Renal pelvis (tissue), 1 donor: ENCODE measurements at regions not wholly inside any gene's neighbourhood (a gene's known extent, or its start where the extent isn't known, plus 50 kb on each side); places are given as distances from the start of the nearest gene placed in this dataset.

Experiments
- DNase-seq: peaks from one replicate; pipeline ENCODE4 v3.0.0-alpha.2; 2013

- no peak for DNase-seq
Measured at GRCh38 chr1:94325377-94326302, 88.3 kb upstream of the ARHGAP29 start.

GRCh38 chr1:94324178-94324544, 86.8 kb upstream of the ARHGAP29 start:
- no peak for DNase-seq

GRCh38 chr1:94323311-94324177, 86.2 kb upstream of the ARHGAP29 start:
- DNase-seq: no peak

GRCh38 chr1:94322696-94323095, 85.3 kb upstream of the ARHGAP29 start:
- no peak for DNase-seq

- no peak for DNase-seq
Measured at GRCh38 chr1:94321662-94322061, 84.3 kb upstream of the ARHGAP29 start.

- no peak for DNase-seq
Measured at GRCh38 chr1:94319319-94320102, 82.1 kb upstream of the ARHGAP29 start.

DNA sequence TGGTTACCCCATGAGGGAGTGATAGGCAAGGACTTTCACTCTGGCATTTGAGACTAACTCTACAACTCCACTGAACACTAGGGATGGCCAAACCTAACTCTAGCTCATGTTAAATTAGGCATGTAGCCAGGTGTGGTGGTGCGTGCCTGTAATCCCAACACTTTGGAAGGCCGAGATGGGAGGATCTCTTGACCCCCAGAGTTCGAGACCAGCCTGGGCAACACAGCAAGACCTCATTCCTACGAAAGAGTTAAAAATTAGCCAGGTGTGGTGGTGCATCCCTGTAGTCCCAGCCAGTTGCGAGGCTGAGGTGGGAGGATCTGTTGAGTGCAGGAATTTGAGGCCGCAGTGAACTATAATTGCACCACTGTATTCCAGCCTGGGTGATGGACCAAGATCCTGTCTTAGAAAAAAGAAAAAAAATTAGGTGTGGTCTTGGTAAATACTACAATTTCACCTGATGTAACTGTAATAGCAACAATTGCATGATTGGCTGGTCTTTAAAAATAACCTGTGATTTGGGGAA, 81.2 kb upstream of the ARHGAP29 start:
- DNase-seq: no peak

GRCh38 chr1:94317790-94318188, 80.4 kb upstream of the ARHGAP29 start:
- no peak for DNase-seq

- DNase-seq: no peak
Measured at GRCh38 chr1:94316836-94317789, 79.7 kb upstream of the ARHGAP29 start.

DNA sequence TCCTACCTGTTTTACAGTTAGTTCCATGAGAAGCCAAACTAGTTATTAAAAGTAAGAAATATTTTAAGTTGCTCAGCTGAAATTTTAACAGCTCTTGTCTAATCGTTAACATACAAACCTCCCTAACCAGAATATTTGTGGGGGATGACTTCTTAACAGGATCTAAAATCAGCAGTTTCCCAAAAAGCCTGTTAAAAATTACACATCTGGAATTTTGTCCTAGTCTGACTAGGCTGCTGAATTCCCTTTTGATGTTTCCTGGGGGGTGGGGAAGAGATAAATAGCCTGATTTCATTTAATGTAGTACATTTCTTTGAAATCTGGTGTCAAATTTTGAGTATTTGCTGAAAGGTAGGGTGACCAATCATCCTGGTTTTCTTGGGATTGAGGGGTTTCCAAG, 78.8 kb upstream of the ARHGAP29 start:
- DNase-seq: no peak

- DNase-seq: no peak
Measured at GRCh38 chr1:94315552-94316116, 78.2 kb upstream of the ARHGAP29 start.

GRCh38 chr1:94314222-94314858, 77.0 kb upstream of the ARHGAP29 start:
- DNase-seq: no peak

GRCh38 chr1:94310570-94311270, 73.3 kb upstream of the ARHGAP29 start:
- DNase-seq: no peak

- DNase-seq: no peak
Measured at GRCh38 chr1:94309829-94310569, 72.6 kb upstream of the ARHGAP29 start.

GRCh38 chr1:94309216-94309615, 71.8 kb upstream of the ARHGAP29 start:
- DNase-seq: no peak

DNA sequence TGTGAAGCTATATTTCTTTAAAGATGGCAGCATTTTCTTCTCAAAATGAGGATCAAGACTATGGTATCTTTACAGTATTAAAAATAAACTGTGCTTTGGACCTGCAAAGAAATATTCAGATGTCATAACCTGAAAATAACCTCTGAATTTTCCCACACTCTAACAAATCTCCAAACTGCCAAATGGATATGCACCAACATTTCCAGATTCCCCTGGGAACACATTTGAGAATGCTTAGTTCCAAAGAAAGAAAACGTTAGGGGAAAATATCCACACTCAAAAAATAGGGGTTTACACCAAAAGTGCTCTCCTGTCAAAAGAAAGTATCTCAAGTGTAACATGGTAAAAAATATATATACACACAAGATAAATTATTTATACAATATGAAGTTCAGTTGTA, 69.1 kb upstream of the ARHGAP29 start:
- no peak for DNase-seq

GRCh38 chr1:94305704-94306103, 68.3 kb upstream of the ARHGAP29 start:
- no peak for DNase-seq

DNA sequence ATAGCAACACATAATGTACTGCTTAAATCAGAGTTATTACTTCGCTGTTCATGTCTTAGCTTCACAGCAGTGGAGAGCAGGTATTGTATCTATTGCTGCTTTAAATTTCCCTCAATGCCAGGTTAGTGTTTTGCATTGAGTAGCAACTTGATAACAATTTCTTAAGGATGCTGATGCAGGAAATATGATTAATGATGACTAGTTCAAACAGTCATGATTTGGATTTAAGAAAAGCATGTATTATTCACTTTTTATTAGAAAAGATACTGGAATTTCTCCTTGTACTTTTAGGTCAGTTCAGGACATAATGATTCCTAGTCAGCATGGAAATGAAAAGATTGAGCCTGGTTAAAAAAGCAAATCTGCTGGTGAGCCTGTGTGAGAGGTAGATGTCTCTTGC, 67.2 kb upstream of the ARHGAP29 start:
- DNase-seq: no peak
